NCI-H524 (cell line): ENCODE measurements at regions not wholly inside any gene's neighbourhood (a gene's known extent, or its start where the extent isn't known, plus 50 kb on each side); places are given as distances from the start of the nearest gene placed in this dataset.

Experiments
- DNase-seq, 2 experiments: peaks; one replicate each; lab custom pipeline; 2025; lab: John Stamatoyannopoulos, UW

GRCh38 chr14:51307551-51307950, 67.5 kb downstream of the TMX1 start:
- DNase-seq, result no peak

- no peak for DNase-seq
Observed at GRCh38 chr14:51308866-51309265, 68.8 kb downstream of the TMX1 start.

- peak; percentile 46 to 76 for DNase-seq
Observed at GRCh38 chr14:51310505-51310944, 70.5 kb downstream of the TMX1 start.

- no peak for DNase-seq
Observed at GRCh38 chr14:51314321-51315015, 74.4 kb downstream of the TMX1 start.

DNA sequence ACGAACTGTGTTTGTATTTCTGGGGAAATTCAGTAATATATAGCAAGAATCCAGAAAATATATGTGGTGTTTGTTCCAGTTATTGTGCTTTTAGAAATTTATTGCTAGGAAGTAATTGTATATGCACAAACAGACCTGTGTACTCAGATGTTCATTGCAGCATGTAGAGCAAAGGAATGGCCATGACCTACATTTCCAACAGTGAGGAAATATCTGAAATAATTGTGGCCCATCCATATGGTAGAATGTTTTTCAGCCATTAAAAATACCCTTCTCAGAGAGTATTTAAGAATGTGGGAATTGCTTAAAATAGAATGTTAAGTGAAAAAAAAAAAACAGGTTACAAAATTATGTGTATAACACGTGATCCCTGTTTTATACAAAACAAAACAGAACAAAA, 77.3 kb downstream of the TMX1 start:
- DNase-seq, result no peak

DNA sequence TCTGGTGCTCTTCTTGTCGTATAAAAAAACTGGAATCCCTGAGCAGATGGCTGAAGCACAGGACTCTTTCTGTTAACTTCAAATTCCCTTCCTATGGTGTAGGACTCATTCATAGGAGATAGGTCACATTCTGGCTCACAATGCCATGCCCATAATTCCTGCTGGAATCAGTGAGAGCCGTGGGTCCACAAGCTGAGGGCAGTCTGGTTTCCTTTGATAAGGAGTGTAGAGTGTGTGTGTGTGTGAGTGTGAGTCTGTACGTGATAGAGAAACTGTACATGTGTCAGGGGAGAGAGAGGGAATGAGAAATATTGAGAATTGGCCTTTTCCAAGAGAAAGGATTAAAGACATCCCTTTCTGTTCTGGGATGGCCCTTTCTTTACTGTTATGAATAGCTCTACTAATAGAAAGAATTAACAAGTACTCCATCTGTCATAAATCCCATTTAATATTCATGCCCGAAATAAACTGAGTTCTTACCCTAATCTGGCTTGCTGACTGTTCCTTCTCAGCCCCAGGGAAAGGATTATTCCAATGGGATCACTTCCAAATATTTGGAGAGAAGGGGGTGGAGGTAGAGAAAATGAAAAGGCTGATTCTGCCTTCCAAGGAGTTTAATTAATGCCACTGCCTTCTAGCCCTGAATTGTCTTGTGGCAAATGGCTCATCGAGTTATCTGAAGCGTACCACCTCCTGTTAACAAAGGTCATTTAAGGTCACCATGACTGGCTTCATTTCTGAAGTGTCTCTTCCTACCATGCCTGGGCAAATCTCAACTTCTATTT, 79.0 kb downstream of the TMX1 start:
- peak; percentile 91 to 98 for DNase-seq

GRCh38 chr14:51321036-51321435, 81.0 kb downstream of the TMX1 start:
- no peak for DNase-seq

DNA sequence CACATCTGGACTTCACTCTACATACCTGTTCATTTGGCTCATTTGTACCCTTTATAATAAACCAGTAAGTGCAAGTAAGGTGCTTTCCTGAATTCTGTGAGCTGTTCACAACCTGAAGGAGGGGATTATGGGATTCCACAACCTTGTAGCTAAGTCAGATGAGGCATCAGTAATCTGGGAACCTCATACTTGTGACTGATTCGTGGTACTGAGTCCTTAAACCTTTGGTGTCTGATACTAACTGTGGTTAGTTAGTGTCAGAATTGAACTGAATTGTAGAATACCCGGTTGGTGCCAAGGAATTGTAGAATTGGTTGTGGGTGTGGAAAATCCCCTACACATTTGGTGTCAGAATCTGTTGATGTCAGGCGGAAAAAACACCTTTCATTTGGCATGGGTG, 83.4 kb downstream of the TMX1 start:
- DNase-seq, result no peak

DNA sequence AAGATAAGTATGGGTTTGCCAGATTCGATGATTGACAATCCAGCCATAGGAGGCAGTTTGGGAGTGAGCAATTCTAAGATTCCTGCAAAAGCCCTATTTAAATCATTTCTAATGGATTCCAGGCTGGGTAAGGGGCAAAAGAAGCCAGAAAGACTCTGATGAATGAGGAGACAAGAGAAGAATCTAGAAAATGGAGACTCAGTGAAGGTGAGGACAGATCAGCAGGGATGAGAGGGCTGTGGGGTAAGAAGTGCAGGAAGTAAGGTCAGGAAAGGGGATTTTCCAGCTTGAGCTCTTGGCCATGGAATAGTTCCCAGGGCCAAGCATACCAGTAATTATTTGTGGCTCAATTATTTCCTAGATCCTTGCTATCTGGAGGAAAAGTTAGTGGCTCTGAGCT, 87.3 kb downstream of the TMX1 start:
- no peak for DNase-seq

GRCh38 chr14:51328064-51328771, 88.2 kb downstream of the TMX1 start:
- no peak for DNase-seq

DNA sequence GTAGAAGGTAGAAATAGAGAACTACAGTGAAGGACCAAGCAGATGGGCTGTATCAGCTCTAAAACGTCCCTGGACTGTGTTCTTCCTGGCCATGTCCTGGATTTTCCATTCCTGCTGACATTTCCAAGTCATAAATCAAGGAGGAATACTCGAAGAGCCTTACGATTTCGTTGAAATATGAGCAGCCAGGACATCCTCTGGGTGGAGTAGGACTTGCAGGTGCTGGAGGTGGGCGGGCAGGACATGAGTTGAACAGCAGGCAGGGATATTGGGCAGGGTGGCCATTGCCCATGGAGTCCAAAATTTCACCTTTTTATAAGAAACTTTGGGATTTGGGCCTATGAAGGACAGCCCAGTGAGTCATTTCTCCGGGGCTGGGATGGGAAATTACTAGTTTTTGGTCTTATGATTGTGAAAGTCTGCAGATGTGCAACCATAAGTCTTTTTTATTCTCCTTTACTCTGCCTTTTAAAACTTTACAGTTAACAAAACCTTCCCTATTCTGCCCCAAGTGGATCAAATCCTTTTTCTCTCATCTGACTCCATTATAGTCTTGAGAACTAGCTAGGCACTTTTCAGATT, 88.8 kb downstream of the TMX1 start:
- no peak for DNase-seq

GRCh38 chr14:51331486-51332367, 91.7 kb downstream of the TMX1 start:
- DNase-seq, result peak; percentile 62 to 97

GRCh38 chr14:51333299-51333698, 93.3 kb downstream of the TMX1 start:
- no peak for DNase-seq

GRCh38 chr14:51333901-51334521, 94.0 kb downstream of the TMX1 start:
- no peak for DNase-seq

- DNase-seq, result no peak
Observed at GRCh38 chr14:51334566-51334965, 94.5 kb downstream of the TMX1 start.

DNA sequence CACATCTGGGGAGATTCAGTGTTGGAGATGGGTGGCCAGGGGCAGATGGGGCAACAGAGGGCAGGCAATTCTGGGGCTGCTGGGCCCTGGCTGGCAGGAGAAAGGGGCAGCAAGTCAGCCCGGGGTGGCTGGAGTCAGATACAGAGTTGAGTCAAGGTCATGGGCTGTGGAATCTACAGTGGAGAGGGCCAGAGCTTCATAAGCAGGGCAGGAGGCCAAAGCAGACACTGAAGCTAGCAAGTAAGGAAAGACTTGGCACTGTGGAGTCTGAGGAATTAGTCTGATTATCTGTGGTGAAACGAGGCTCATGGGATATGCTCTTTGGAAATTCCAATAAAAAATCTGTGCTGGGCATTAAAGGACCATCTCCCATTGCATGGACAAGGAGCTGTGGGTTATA, 95.5 kb downstream of the TMX1 start:
- DNase-seq, result no peak

DNA sequence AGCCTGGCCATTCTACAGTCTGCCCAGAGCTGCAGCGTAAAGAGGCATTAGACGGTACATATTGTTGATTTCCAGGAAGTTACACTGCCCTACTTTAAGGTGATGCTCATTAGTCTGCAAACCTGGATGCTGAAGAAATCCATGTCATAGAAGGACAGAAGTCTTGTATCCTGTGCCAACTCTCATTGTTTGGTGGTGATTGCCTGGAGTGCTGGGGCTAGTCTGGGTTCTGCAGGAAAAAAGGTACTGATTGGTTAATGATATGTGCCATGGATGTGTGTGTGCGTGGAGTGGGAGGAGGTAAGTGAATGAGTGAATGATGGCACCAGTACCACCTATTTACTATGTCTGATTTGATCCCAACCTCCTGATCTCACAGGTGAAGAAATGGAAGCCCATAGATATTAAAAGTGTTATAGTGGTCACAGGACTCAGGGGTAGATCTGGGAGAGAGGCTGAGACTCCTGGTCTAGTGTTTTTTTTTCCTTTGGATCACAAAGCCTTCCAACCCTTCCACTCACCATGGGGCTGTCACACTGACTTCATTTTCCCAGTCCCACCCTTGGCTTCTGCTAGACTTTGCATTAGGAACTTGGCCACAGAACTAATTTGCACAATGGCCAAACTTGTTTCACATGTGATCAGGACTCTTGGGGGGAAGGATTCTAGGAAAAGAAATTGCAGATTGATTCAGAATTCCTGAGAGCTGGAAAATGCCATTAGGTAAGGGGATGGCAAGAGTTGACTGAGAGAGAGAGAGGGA, 96.1 kb downstream of the TMX1 start:
- no peak for DNase-seq

- DNase-seq, result no peak
Observed at GRCh38 chr14:51336734-51337133, 96.7 kb downstream of the TMX1 start.

DNA sequence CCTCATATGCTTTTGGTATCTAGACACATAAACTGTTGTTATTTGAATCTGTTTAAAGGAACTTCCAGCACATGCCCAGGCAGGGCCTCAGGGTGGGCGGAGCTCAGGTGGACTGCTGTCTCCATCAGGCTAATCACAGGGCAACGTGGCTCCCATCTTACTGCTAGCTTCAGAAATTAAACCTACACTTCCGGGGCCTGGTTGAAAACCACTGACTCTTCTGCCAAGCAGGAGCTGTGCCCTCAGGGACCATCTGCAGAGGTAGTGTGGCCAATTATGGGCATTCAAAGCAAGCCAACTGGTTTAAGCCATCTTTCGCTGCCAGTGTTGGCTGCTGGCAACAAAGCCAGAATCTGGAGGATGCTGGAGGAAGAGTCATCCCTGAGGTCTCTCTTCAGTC, 97.5 kb downstream of the TMX1 start:
- DNase-seq, result no peak

- DNase-seq, result no peak
Observed at GRCh38 chr14:51341338-51341737, 101.3 kb downstream of the TMX1 start.
